HG03521 (cell line): ENCODE measurements at regions not wholly inside any gene's neighbourhood (a gene's known extent, or its start where the extent isn't known, plus 50 kb on each side); places are given as distances from the start of the nearest gene placed in this dataset.
"Not testable (repeated sequence)": the region's sequence is repeated elsewhere in the genome, so short reads cannot be mapped to it uniquely, and the experiment has no call there.

Source experiments
- ATAC-seq: cut with Tn5 transposase; IDR thresholded peaks from one replicate; pipeline ENCODE4 v1.9.1; 2021; ENCODE audit warnings: mild to moderate bottlenecking, moderate library complexity; ENCODE audit not compliant: unreplicated experiment

- ATAC-seq = no peak
Measured at GRCh38 chr7:81013083-81013817, 94.4 kb upstream of the SEMA3C start.

- no peak for ATAC-seq
Measured at GRCh38 chr7:81008901-81009300, 90.0 kb upstream of the SEMA3C start.

- ATAC-seq = no peak
Measured at GRCh38 chr7:81007051-81007450, 88.2 kb upstream of the SEMA3C start.

GRCh38 chr7:81005254-81005653 lies 86.4 kb upstream of the SEMA3C start:
- ATAC-seq = no peak

- ATAC-seq = no peak
Measured at GRCh38 chr7:81004098-81004497, 85.2 kb upstream of the SEMA3C start.

- no peak for ATAC-seq
Measured at GRCh38 chr7:81003326-81003725, 84.5 kb upstream of the SEMA3C start.

GRCh38 chr7:81002421-81002820 lies 83.6 kb upstream of the SEMA3C start:
- ATAC-seq = no peak

- ATAC-seq = no peak
Measured at GRCh38 chr7:80999771-81000170, 80.9 kb upstream of the SEMA3C start.

- ATAC-seq = no peak
Measured at GRCh38 chr7:80999100-80999499, 80.2 kb upstream of the SEMA3C start.

GRCh38 chr7:80997841-80998240 lies 79.0 kb upstream of the SEMA3C start:
- no peak for ATAC-seq

- ATAC-seq = not testable (repeated sequence)
Measured at GRCh38 chr7:80996236-80996635, 77.4 kb upstream of the SEMA3C start.

- no peak for ATAC-seq
Measured at GRCh38 chr7:80991654-80992053, 72.8 kb upstream of the SEMA3C start.

- no peak for ATAC-seq
Measured at GRCh38 chr7:80984619-80985018, 65.8 kb upstream of the SEMA3C start.

GRCh38 chr7:80981405-80981804 lies 62.6 kb upstream of the SEMA3C start:
- no peak for ATAC-seq

- no peak for ATAC-seq
Measured at GRCh38 chr7:80977751-80978150, 58.9 kb upstream of the SEMA3C start.

- ATAC-seq = no peak
Measured at GRCh38 chr7:80974396-80975358, 55.8 kb upstream of the SEMA3C start.

- ATAC-seq = no peak
Measured at GRCh38 chr7:80971225-80971624, 52.4 kb upstream of the SEMA3C start.
